ENCODE measurements at regions not wholly inside any gene's neighbourhood (a gene's known extent, or its start where the extent isn't known, plus 50 kb on each side); places are given as distances from the start of the nearest gene placed in this dataset.

GRCh38 chr18:44545359-44545985, 135.2 kb upstream of the SETBP1 start:
- TF ChIP-seq CTCF (IDR thresholded peaks at IDR 0.05) (no peak), ZFX (IDR thresholded peaks at IDR 0.05; ENCODE audit: borderline replicate concordance) (no peak)
